ENCODE measurements at regions not wholly inside any gene's neighbourhood (a gene's known extent, or its start where the extent isn't known, plus 50 kb on each side); places are given as distances from the start of the nearest gene placed in this dataset.

- no peaks in the 10 kb centered on the region for H3K27me3 ChIP-seq (ENCODE audit: insufficient read depth)
- H3F3A ChIP-seq (replicated peaks; ENCODE audit: low read depth), result no peaks in the 10 kb centered on the region
- ATAC-seq, result no peak
- H4K20me1 ChIP-seq (replicated peaks; ENCODE audit: insufficient read depth), result no peaks in the 10 kb centered on the region
- DNase-seq (ENCODE audit: low spot score), result no peak
- H3K4me2 ChIP-seq, result no peak overlapping the region
- TF ChIP-seq EZH2 (IDR thresholded peaks at IDR 0.05; ENCODE audit: low read depth, unreplicated experiment) (no peak), CREB1 (CRISPR knock-in tag; IDR thresholded peaks at IDR 0.05; ENCODE audit: low read depth) (no peak), REST (IDR thresholded peaks at IDR 0.05; ENCODE audit: unreplicated experiment) (no peak), ZNF462 (CRISPR knock-in tag; IDR thresholded peaks at IDR 0.05) (no peak), EZH2phosphoT487 (IDR thresholded peaks at IDR 0.05; ENCODE audit: unreplicated experiment) (no peak), ZNF114 (CRISPR knock-in tag; IDR thresholded peaks at IDR 0.05) (no peak), NANOG (IDR thresholded peaks at IDR 0.05; ENCODE audit: borderline replicate concordance) (no peak), JUNB (IDR thresholded peaks at IDR 0.05; ENCODE audit: unreplicated experiment) (no peak), STAT1 (IDR thresholded peaks at IDR 0.05; ENCODE audit: unreplicated experiment) (no peak), CTCF (conservative IDR thresholded peaks at IDR 0.05; ENCODE audit: low read depth in 2 of 2) (no peak), ZNF331 (CRISPR knock-in tag; IDR thresholded peaks at IDR 0.05; ENCODE audit: low read depth) (no peak)
- Mint-ChIP-seq H3K27ac (no peak overlapping the region), H3K9me3 (no peaks in the 10 kb centered on the region), H3K36me3 (ENCODE audit: low read depth) (no peaks in the 10 kb centered on the region), H3K4me1 (peaks cover 17% of the 10 kb centered on the region), H3K27me3 (ENCODE audit: insufficient read depth, low read depth, poor library complexity) (no peaks in the 10 kb centered on the region), H3K4me3 (no peak overlapping the region)
- H3K79me2 ChIP-seq (replicated peaks; ENCODE audit: insufficient read depth), result no peaks in the 10 kb centered on the region
- H3K4me3 ChIP-seq, result no peak overlapping the region
- H2AFZ ChIP-seq, result no peak overlapping the region
- no peaks in the 10 kb centered on the region; the same call in 1 of the 2 replicates for H3K9me2 ChIP-seq (ENCODE audit: insufficient read depth)
- H3K4me1 ChIP-seq (ENCODE audit: insufficient read depth), result peaks cover 10% of the 10 kb centered on the region
- H3K36me3 ChIP-seq (ENCODE audit: insufficient read depth), result no peaks in the 10 kb centered on the region
- H3K27ac ChIP-seq (ENCODE audit: low read depth), result no peak overlapping the region
These were observed 1062.7 kb upstream of the EEF2KMT start for GRCh38 chr16:6160303-6160702.
